ENCODE measurements at regions not wholly inside any gene's neighbourhood (a gene's known extent, or its start where the extent isn't known, plus 50 kb on each side); places are given as distances from the start of the nearest gene placed in this dataset.

GRCh38 chr11:27244900-27245299 is 118.1 kb downstream of the CCDC34 start:
- TF ChIP-seq CTCF (IDR thresholded peaks at IDR 0.05; ENCODE audit: borderline replicate concordance, extremely low read depth, low read length, poor library complexity, severe bottlenecking) (no peak), EZH2 (IDR thresholded peaks at IDR 0.05; ENCODE audit: borderline replicate concordance, low read depth, low read length, severe bottlenecking) (no peak)
